Transverse colon (tissue), 4 donors: ENCODE measurements at regions not wholly inside any gene's neighbourhood (a gene's known extent, or its start where the extent isn't known, plus 50 kb on each side); places are given as distances from the start of the nearest gene placed in this dataset.

Experiments
- DNase-seq: peaks from one replicate; pipeline ENCODE4 v3.0.0-alpha.2; 2019
- H3K27ac ChIP-seq, 4 donors: fragments of 200-600 bp; sonication (generic); 2 replicates each; pipeline ENCODE4 v1.5.1; 2016 to 2018; ENCODE audit warnings: inconsistent platforms in 4 of 4
- H3K27me3 ChIP-seq: fragments of 200-600 bp; sonication (generic); 2 replicates; pipeline ENCODE4 v1.5.1; 2017; ENCODE audit warnings: inconsistent platforms
- H3K36me3 ChIP-seq, 4 donors: fragments of 200-600 bp; sonication (generic); 2 replicates each; pipeline ENCODE4 v1.5.1; 2017 to 2019; ENCODE audit warnings: inconsistent platforms in 4 of 4
- H3K4me1 ChIP-seq, 4 donors: fragments of 200-600 bp; sonication (generic); 2 replicates each; pipeline ENCODE4 v1.5.1; 2017 to 2020; ENCODE audit warnings: inconsistent platforms in 4 of 4
- H3K4me3 ChIP-seq, 4 donors: fragments of 200-600 bp; sonication (generic); 1 replicate in 1 of 4; 2 replicates in 3 of 4; pipeline versions ENCODE4 v1.5.1 to v1.6.1; 2017 to 2019; ENCODE audit warnings: inconsistent platforms in 4 of 4
- H3K9me3 ChIP-seq, 2 donors: fragments of 200-600 bp; sonication (generic); 2 replicates each; pipeline ENCODE4 v1.5.1; 2017 to 2019; ENCODE audit warnings: inconsistent platforms in 2 of 2
- EP300 ChIP-seq: sonication (generic); formaldehyde crosslinking; IDR thresholded peaks from one replicate; pipeline ENCODE4 v1.6.1; 2017; ENCODE audit warnings: antibody characterized with exemption, low read depth
- POLR2A ChIP-seq: fragments of 450-650 bp; IDR thresholded peaks from one replicate; pipeline ENCODE4 v1.6.1; 2016; ENCODE audit warnings: antibody characterized with exemption, mild to moderate bottlenecking, moderate library complexity
- POLR2AphosphoS5 ChIP-seq, 3 donors: sonication (generic); formaldehyde crosslinking; IDR thresholded peaks; one replicate each; pipeline ENCODE4 v1.6.1; 2016; ENCODE audit warnings: antibody characterized with exemption in 3 of 3
- WGBS, 2 donors: methylation state at CpG; one replicate each; pipeline ENCODE4 v1.1.5; 2018; ENCODE audit warnings: low coverage in 1 of 2; 5-methylcytosine and 5-hydroxymethylcytosine counted together
- in situ Hi-C, 4 donors: fragments of 200-750 bp; cut with MboI; loops; one replicate each; pipeline versions ENCODE4 v1.15.0 to v1.15.1; 2017; ENCODE audit warnings: low sequenced_read_pairs in 3 of 4, low pct_ligation_motif_present in 1 of 4, low pct_unique_long_range_greater_than_20kb in 1 of 4
- intact Hi-C: fragments of 100-400 bp; cut with DNase I; formaldehyde crosslinking; loops from one replicate; pipeline ENCODE4 v1.15.1; 2023; ENCODE audit warnings: low total_unique reads
- TF ChIP-seq, protein P1 (sequence below), 5 experiments: fragments of 200-600 bp in 3 of 5; fragments of 450-650 bp in 2 of 5; sonication (generic) in 3 of 5; IDR thresholded peaks; 1 replicate in 2 of 5; 2 replicates in 3 of 5; pipeline ENCODE4 v1.5.1; 2016 to 2017; ENCODE audit warnings: antibody characterized with exemption in 5 of 5, inconsistent platforms in 3 of 5, mild to moderate bottlenecking in 2 of 5, moderate library complexity in 1 of 5

DNA sequence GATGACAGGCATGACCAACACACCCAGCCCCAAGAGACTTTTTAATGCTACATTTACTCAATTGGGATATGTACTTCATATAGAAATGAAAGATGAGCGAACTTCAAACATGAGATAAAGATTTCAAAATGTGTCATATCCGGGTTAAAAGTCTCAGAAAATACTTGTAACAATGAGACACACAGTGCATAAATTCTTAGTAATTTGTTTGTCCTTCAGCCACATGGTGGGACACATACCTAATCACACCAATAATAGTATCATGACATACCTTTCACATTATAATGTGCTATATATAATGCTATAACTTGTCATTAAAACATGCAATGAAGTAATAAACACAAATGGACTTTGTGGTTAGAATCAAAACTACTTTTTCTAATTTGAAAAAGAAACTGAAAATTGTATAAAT, 204.7 kb upstream of the RFX3 start:
- 67 to 71% methylated on average over 2 of the region's 2 CpGs for WGBS, 2 donors
- TF ChIP-seq EP300 (no peak), POLR2AphosphoS5 (IDR thresholded peaks at IDR 0.05) (no peak), POLR2A (no peak)
- TF ChIP-seq, protein P1, sequence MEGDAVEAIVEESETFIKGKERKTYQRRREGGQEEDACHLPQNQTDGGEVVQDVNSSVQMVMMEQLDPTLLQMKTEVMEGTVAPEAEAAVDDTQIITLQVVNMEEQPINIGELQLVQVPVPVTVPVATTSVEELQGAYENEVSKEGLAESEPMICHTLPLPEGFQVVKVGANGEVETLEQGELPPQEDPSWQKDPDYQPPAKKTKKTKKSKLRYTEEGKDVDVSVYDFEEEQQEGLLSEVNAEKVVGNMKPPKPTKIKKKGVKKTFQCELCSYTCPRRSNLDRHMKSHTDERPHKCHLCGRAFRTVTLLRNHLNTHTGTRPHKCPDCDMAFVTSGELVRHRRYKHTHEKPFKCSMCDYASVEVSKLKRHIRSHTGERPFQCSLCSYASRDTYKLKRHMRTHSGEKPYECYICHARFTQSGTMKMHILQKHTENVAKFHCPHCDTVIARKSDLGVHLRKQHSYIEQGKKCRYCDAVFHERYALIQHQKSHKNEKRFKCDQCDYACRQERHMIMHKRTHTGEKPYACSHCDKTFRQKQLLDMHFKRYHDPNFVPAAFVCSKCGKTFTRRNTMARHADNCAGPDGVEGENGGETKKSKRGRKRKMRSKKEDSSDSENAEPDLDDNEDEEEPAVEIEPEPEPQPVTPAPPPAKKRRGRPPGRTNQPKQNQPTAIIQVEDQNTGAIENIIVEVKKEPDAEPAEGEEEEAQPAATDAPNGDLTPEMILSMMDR (IDR thresholded peaks at IDR 0.05): no peak
- no peaks in the 10 kb centered on the region for H3K27me3 ChIP-seq
- H3K9me3 ChIP-seq: no peaks in the 10 kb centered on the region
- no peak overlapping the region for H3K4me3 ChIP-seq
- H3K36me3 ChIP-seq: no peaks in the 10 kb centered on the region
- DNase-seq: no peak
- peaks cover 0 to 8% (median 3%) of the 10 kb centered on the region in 4 donors for H3K4me1 ChIP-seq
- no peak overlapping the region for H3K27ac ChIP-seq
- in situ Hi-C loops (loop anchor here (10.0 to 25.0 kb wide), 7 partner anchors 268 to 634 kb away; no protein-coding TSS in a partner anchor), intact Hi-C loops (loop anchor here (10.0 kb wide), 1 partner anchor 644 kb away; no protein-coding TSS in a partner anchor)

DNA sequence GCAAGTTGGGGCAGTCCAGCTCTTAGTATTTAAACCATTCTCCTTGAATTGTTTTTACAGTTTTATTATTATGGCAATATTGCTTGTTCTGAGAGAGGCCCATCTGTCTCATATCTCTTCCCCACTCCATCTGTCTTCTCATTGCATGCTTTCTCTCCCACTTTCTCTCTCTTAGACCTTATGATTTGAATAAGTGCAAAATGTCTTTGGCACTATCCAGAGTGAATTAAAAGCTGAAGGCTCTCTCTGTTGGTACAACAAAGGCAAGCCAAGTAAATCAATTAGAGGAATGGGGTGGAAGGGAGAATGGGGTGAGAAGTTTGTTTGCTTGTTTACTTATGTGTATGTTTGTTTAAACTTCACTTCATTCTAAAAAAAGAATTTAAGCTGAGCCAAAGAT, 195.3 kb upstream of the RFX3 start:
- DNase-seq: no peak
- H3K27ac ChIP-seq: no peak overlapping the region
- intact Hi-C loops (no loop called here), in situ Hi-C loops (no loop called here)
- H3K27me3 ChIP-seq: no peaks in the 10 kb centered on the region
- no peak overlapping the region for H3K4me3 ChIP-seq
- H3K36me3 ChIP-seq: no peaks in the 10 kb centered on the region
- no peaks in the 10 kb centered on the region for H3K9me3 ChIP-seq
- TF ChIP-seq POLR2A: no peak
- H3K4me1 ChIP-seq: no peaks in the 10 kb centered on the region

DNA sequence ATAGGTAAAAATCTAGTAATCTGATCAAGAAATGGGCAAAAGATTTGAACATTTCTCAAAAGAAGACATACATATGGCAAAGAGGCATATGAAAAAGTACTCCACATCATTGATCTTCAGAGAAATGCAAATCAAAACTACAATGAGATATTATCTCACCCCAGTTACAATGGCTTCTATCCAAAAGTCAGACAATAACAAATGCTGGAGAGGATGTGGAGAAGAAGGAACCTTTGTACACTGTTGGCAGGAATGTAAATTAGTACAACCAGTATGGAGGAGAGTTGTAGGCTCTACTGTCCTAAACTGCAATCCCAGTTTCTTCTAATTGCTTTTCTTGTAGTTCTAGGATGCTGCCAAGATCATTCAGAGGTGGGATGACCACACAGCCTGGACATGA, 193.5 kb upstream of the RFX3 start:
- Histone ChIP-seq H3K36me3 (no peaks in the 10 kb centered on the region), H3K4me3 (no peak overlapping the region), H3K27me3 (no peaks in the 10 kb centered on the region), H3K4me1 (no peaks in the 10 kb centered on the region), H3K27ac (no peak overlapping the region), H3K9me3 (no peaks in the 10 kb centered on the region)
- TF ChIP-seq POLR2AphosphoS5 (IDR thresholded peaks at IDR 0.05): no peak
- TF ChIP-seq EP300: no peak
- TF ChIP-seq, protein P1 (IDR thresholded peaks at IDR 0.05): no peak
- no peak for TF ChIP-seq POLR2A
- intact Hi-C loops (no loop called here), in situ Hi-C loops (no loop called here)
- no peak for DNase-seq

DNA sequence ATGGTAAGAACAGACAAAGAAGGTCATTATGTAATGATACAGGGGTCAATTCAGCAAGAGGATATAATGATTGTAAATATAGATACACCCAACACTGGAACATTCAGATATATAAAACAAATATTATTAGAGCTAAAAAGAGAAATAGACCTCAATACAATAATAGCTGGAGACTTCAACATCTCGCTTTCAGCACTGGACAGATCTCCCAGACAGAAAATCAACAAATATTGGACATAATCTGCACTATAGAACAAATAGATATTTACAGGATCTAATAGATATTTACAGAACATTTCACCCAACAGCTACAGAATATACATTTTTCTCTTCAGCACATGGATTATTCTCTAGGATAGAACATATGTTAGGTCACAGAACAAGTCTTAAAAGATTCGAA, 190.6 kb upstream of the RFX3 start:
- no peak for DNase-seq
- intact Hi-C loops: no loop called here
- Histone ChIP-seq H3K27ac (no peak overlapping the region), H3K9me3 (no peaks in the 10 kb centered on the region), H3K36me3 (no peaks in the 10 kb centered on the region), H3K4me3 (no peak overlapping the region), H3K27me3 (no peaks in the 10 kb centered on the region), H3K4me1 (no peaks in the 10 kb centered on the region)
- no peak for TF ChIP-seq POLR2A
- TF ChIP-seq POLR2AphosphoS5 (IDR thresholded peaks at IDR 0.05): no peak
- TF ChIP-seq EP300: no peak
- TF ChIP-seq, protein P1 (IDR thresholded peaks at IDR 0.05): no peak
- 69 to 83% methylated on average over 2 of the region's 2 CpGs for WGBS, 2 donors
- in situ Hi-C loops: no loop called here

DNA sequence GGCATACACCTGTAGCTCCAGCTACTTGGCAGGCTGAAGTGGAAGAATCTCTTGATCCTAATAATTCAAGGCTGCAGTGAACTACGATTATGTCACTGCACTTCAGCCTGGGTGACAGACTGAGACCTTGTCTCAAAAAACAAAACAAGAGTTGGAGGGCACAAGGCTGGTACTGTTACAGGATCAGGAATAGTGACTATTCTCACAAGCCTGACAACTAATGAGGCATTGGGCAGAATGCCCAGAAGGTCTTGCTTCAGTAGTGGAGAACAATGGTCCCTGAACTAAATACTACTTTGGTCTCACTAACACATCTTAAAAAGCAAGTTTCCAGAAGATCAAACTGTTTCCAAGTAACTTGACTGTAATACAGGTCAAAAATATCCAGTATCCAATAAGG, 182.9 kb upstream of the RFX3 start:
- Histone ChIP-seq H3K9me3 (no peaks in the 10 kb centered on the region), H3K27ac (no peak overlapping the region), H3K27me3 (no peaks in the 10 kb centered on the region), H3K4me1 (no peaks in the 10 kb centered on the region), H3K4me3 (no peak overlapping the region), H3K36me3 (no peaks in the 10 kb centered on the region)
- DNase-seq: no peak
- WGBS, 2 donors: 63 to 80% methylated on average over 1 of the region's 1 CpG
- intact Hi-C loops (no loop called here), in situ Hi-C loops (no loop called here)
- TF ChIP-seq POLR2A: no peak
- TF ChIP-seq, protein P1 (IDR thresholded peaks at IDR 0.05): no peak
- TF ChIP-seq POLR2AphosphoS5 (IDR thresholded peaks at IDR 0.05): no peak
- no peak for TF ChIP-seq EP300
